Osteoblast (primary cell): ENCODE measurements at regions not wholly inside any gene's neighbourhood (a gene's known extent, or its start where the extent isn't known, plus 50 kb on each side); places are given as distances from the start of the nearest gene placed in this dataset.

Source experiments
- DNase-seq: peaks from one replicate; pipeline ENCODE4 v3.0.0; 2011; ENCODE audit warnings: low spot score, mixed read lengths; ENCODE audit not compliant: insufficient read length; ENCODE audit errors: missing footprints
- H2AFZ ChIP-seq: 2 replicates; pipeline ENCODE4 v1.6.0; 2011; ENCODE audit warnings: mild to moderate bottlenecking, low read length
- H3K27ac ChIP-seq: 2 replicates; pipeline ENCODE4 v1.5.1; 2011; ENCODE audit warnings: mild to moderate bottlenecking, low read depth, low read length, moderate library complexity
- H3K27me3 ChIP-seq: 2 replicates; pipeline ENCODE4 v1.6.0; 2012; ENCODE audit warnings: mild to moderate bottlenecking, control low read depth, inconsistent platforms, low read length, moderate library complexity; ENCODE audit not compliant: insufficient read depth
- H3K36me3 ChIP-seq: 2 replicates; pipeline ENCODE4 v1.5.1; 2011; ENCODE audit warnings: mild to moderate bottlenecking, low read length, control low read depth, moderate library complexity; ENCODE audit not compliant: insufficient read depth
- H3K4me1 ChIP-seq: 2 replicates; pipeline ENCODE4 v1.5.1; 2011; ENCODE audit warnings: mild to moderate bottlenecking, low read length, control low read depth, moderate library complexity; ENCODE audit not compliant: insufficient read depth
- H3K4me2 ChIP-seq: 2 replicates; pipeline ENCODE4 v1.6.0; 2011; ENCODE audit warnings: mild to moderate bottlenecking, low read length; ENCODE audit not compliant: insufficient read depth
- H3K4me3 ChIP-seq: fragments of 200-600 bp; sonication (generic); 3 replicates; pipeline ENCODE4 v1.5.1; 2012; ENCODE audit warnings: mild to moderate bottlenecking, low read length, inconsistent platforms; ENCODE audit not compliant: insufficient read depth
- H3K79me2 ChIP-seq: 2 replicates; pipeline ENCODE4 v1.6.0; 2012; ENCODE audit warnings: mild to moderate bottlenecking, low read length, control low read depth, inconsistent platforms; ENCODE audit not compliant: insufficient read depth
- H3K9me3 ChIP-seq: 2 replicates; pipeline ENCODE4 v1.5.1; 2011; ENCODE audit warnings: low read depth, low read length, control low read depth
- H4K20me1 ChIP-seq: 2 replicates; pipeline ENCODE4 v1.6.0; 2012; ENCODE audit warnings: mild to moderate bottlenecking, low read length, control low read depth; ENCODE audit not compliant: insufficient read depth
- TF ChIP-seq, protein P1 (sequence below): IDR thresholded peaks from 2 replicates; pipeline ENCODE4 v1.5.1; 2011; ENCODE audit warnings: mild to moderate bottlenecking, low read depth, low read length, moderate library complexity; ENCODE audit errors: extremely low read depth

DNA sequence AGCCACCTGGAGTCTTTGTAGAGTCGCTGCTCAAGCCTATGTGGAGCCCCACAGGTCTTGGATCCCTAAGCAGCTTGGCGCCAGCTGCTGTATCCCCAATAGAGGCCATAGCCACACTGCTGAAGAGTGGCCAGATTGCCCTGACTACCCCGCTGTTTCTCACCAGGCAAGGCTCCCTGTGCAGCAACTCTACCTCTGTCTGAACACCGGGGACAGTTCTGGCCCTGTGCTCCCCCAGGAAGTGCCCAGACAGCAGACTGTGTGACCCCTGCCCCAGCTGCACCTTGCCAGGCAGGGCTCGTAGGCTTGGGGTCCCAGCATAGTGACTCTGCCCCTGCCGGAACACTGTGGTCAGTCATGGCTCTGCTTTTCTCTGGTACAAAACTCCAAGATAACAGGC is 53.5 kb upstream of the GALNT13 start:
- Histone ChIP-seq H2AFZ (no peak overlapping the region), H3K4me2 (no peak overlapping the region), H3K79me2 (no peaks in the 10 kb centered on the region), H3K27me3 (no peaks in the 10 kb centered on the region), H3K36me3 (no peaks in the 10 kb centered on the region), H3K27ac (no peak overlapping the region), H3K4me3 (no peak overlapping the region), H4K20me1 (no peaks in the 10 kb centered on the region), H3K4me1 (no peaks in the 10 kb centered on the region), H3K9me3 (peaks cover 6% of the 10 kb centered on the region)
- peak; percentile 26 for DNase-seq
- TF ChIP-seq, protein P1, sequence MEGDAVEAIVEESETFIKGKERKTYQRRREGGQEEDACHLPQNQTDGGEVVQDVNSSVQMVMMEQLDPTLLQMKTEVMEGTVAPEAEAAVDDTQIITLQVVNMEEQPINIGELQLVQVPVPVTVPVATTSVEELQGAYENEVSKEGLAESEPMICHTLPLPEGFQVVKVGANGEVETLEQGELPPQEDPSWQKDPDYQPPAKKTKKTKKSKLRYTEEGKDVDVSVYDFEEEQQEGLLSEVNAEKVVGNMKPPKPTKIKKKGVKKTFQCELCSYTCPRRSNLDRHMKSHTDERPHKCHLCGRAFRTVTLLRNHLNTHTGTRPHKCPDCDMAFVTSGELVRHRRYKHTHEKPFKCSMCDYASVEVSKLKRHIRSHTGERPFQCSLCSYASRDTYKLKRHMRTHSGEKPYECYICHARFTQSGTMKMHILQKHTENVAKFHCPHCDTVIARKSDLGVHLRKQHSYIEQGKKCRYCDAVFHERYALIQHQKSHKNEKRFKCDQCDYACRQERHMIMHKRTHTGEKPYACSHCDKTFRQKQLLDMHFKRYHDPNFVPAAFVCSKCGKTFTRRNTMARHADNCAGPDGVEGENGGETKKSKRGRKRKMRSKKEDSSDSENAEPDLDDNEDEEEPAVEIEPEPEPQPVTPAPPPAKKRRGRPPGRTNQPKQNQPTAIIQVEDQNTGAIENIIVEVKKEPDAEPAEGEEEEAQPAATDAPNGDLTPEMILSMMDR = no peak

GRCh38 chr2:153819074-153819473 is 52.6 kb upstream of the GALNT13 start:
- TF ChIP-seq, protein P1 = no peak
- Histone ChIP-seq H3K4me3 (no peak overlapping the region), H3K4me1 (no peaks in the 10 kb centered on the region), H3K79me2 (no peaks in the 10 kb centered on the region), H3K4me2 (no peak overlapping the region), H2AFZ (no peak overlapping the region), H3K9me3 (peaks cover 6% of the 10 kb centered on the region), H4K20me1 (no peaks in the 10 kb centered on the region), H3K27me3 (no peaks in the 10 kb centered on the region), H3K36me3 (no peaks in the 10 kb centered on the region), H3K27ac (no peak overlapping the region)
- no peak for DNase-seq

DNA sequence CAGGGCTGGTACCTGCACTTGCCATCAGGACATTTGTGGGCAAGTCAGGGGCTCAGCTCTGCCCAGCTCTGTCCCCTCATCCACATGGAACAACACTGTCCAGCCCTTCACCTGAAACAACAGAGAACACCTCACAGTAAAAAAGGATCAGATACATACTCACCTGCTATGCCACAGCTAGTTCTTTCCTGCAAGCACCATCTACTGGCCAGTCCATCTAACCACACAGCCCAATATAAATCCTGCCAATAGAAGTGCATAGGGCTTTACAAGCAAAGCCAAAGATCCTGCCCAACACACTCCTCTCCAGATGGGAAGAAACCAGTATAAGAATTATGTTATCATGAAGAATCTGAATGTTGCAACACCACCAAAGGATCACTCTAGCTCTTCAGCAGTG is 52.2 kb upstream of the GALNT13 start:
- DNase-seq = peak; percentile 56
- no peaks in the 10 kb centered on the region for H3K36me3 ChIP-seq
- H2AFZ ChIP-seq = no peak overlapping the region
- H3K4me2 ChIP-seq = no peak overlapping the region
- no peaks in the 10 kb centered on the region for H3K4me1 ChIP-seq
- no peaks in the 10 kb centered on the region for H3K79me2 ChIP-seq
- H3K4me3 ChIP-seq = no peak overlapping the region
- H3K27me3 ChIP-seq = no peaks in the 10 kb centered on the region
- H3K27ac ChIP-seq = no peak overlapping the region
- H4K20me1 ChIP-seq = no peaks in the 10 kb centered on the region
- peaks cover 6% of the 10 kb centered on the region for H3K9me3 ChIP-seq
- TF ChIP-seq, protein P1 = no peak
